Sigmoid colon (tissue), 6 donors: ENCODE measurements at regions not wholly inside any gene's neighbourhood (a gene's known extent, or its start where the extent isn't known, plus 50 kb on each side); places are given as distances from the start of the nearest gene placed in this dataset.

ENCODE experiments used
- DNase-seq: peaks from one replicate; pipeline ENCODE4 v3.0.0-alpha.2; 2019
- H3K27ac ChIP-seq, 4 donors: fragments of 200-600 bp; sonication (generic); one replicate each; pipeline ENCODE4 v1.5.1; 2016 to 2019; ENCODE audit warnings: mild to moderate bottlenecking in 1 of 4
- H3K27me3 ChIP-seq, 3 donors: fragments of 200-600 bp; sonication (generic); one replicate each; pipeline ENCODE4 v1.5.1; 2019; ENCODE audit warnings: mild to moderate bottlenecking in 1 of 3
- H3K36me3 ChIP-seq, 4 donors: fragments of 200-600 bp; sonication (generic); one replicate each; pipeline ENCODE4 v1.5.1; 2016 to 2019
- H3K4me1 ChIP-seq, 4 donors: fragments of 200-600 bp; sonication (generic); one replicate each; pipeline ENCODE4 v1.5.1; 2017 to 2019
- H3K4me3 ChIP-seq, 4 donors: fragments of 200-600 bp; sonication (generic); one replicate each; pipeline ENCODE4 v1.5.1; 2017 to 2019; ENCODE audit warnings: mild to moderate bottlenecking in 2 of 4, moderate library complexity in 1 of 4
- H3K9me3 ChIP-seq, 4 donors: fragments of 200-600 bp in 3 of 4; sonication (generic) in 3 of 4; one replicate each; pipeline versions ENCODE4 v1.5.1 to v1.6.1; 2013 to 2019
- CTCF ChIP-seq, 4 experiments: fragments of 450-650 bp in 3 of 4; fragments of 200-600 bp in 1 of 4; IDR thresholded peaks; one replicate each; pipeline ENCODE4 v1.5.1; 2016 to 2019; ENCODE audit warnings: antibody characterized with exemption in 4 of 4, mild to moderate bottlenecking in 3 of 4, moderate library complexity in 2 of 4
- EP300 ChIP-seq, 4 donors: sonication (generic); formaldehyde crosslinking; IDR thresholded peaks; one replicate each; pipeline ENCODE4 v1.6.1; 2017; ENCODE audit warnings: antibody characterized with exemption in 4 of 4
- POLR2A ChIP-seq, 2 donors: fragments of 450-650 bp; IDR thresholded peaks; one replicate each; pipeline ENCODE4 v1.6.1; 2016; ENCODE audit warnings: antibody characterized with exemption in 2 of 2, mild to moderate bottlenecking in 2 of 2, moderate library complexity in 2 of 2
- POLR2AphosphoS5 ChIP-seq, 4 donors: sonication (generic); formaldehyde crosslinking; IDR thresholded peaks; one replicate each; pipeline ENCODE4 v1.6.1; 2017; ENCODE audit warnings: antibody characterized with exemption in 4 of 4
- WGBS, 2 donors: extraction: QIAGEN DNeasy Blood & Tissue Kit; methylation state at CpG; one replicate each; pipeline ENCODE4 v1.1.7; 2013; 5-methylcytosine and 5-hydroxymethylcytosine counted together
- intact Hi-C: fragments of 100-400 bp; cut with DNase I; formaldehyde crosslinking; loops from one replicate; pipeline ENCODE4 v1.15.1; 2023
- donor health status: healthy with polysubstance abuse.
- donor health status: healthy.

GRCh38 chr6:91761621-91762020, 1174.7 kb upstream of the MAP3K7 start:
- intact Hi-C loops, result no loop called here
- Histone ChIP-seq H3K27me3 (no peaks in the 10 kb centered on the region), H3K9me3 (no peaks in the 10 kb centered on the region), H3K4me1 (no peaks in the 10 kb centered on the region), H3K27ac (no peak overlapping the region), H3K4me3 (no peak overlapping the region), H3K36me3 (no peaks in the 10 kb centered on the region)
- TF ChIP-seq POLR2AphosphoS5 (IDR thresholded peaks at IDR 0.05) (no peak), POLR2A (IDR thresholded peaks at IDR 0.05) (no peak)
- no peak for DNase-seq
- 11 to 51% methylated on average over 1 of the region's 1 CpG for WGBS, 2 donors

DNA sequence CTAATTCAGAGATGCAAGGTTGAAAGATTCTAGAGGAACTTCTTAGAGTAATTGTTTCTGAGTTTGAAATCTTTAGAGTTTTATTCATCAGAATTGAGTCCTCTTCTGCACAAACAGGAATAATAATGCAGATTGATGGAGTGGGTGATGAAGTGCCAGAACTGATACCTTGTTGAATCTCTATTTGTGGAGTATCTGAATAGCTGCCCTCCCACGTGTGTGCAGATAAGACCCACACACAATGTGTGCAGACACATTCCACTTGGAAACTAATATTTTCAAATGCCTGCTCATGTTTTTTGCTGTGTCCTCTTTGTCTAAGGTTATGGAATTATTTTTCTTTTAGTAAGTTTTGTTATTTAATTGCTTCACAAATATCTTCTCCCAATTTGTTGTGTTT, 1167.8 kb upstream of the MAP3K7 start:
- Histone ChIP-seq H3K27ac (no peak overlapping the region), H3K4me3 (no peak overlapping the region), H3K4me1 (no peaks in the 10 kb centered on the region), H3K9me3 (no peaks in the 10 kb centered on the region), H3K36me3 (no peaks in the 10 kb centered on the region), H3K27me3 (no peaks in the 10 kb centered on the region)
- WGBS, 2 donors, result 56 to 74% methylated on average over 1 of the region's 1 CpG
- DNase-seq, result no peak
- intact Hi-C loops, result no loop called here
- TF ChIP-seq EP300 (IDR thresholded peaks at IDR 0.05), result no peak
- TF ChIP-seq POLR2AphosphoS5 (IDR thresholded peaks at IDR 0.05), result no peak
- no peak for TF ChIP-seq CTCF (IDR thresholded peaks at IDR 0.05)
- TF ChIP-seq POLR2A (IDR thresholded peaks at IDR 0.05), result no peak

- intact Hi-C loops, result no loop called here
- Histone ChIP-seq H3K27ac (no peak overlapping the region), H3K9me3 (no peaks in the 10 kb centered on the region), H3K4me1 (no peaks in the 10 kb centered on the region), H3K4me3 (no peak overlapping the region), H3K27me3 (no peaks in the 10 kb centered on the region), H3K36me3 (no peaks in the 10 kb centered on the region)
- no peak for TF ChIP-seq CTCF (IDR thresholded peaks at IDR 0.05)
- no peak for TF ChIP-seq POLR2AphosphoS5 (IDR thresholded peaks at IDR 0.05)
- no peak for DNase-seq
- WGBS, 2 donors, result 61 to 85% methylated on average over 6 of the region's 6 CpGs
Measured at GRCh38 chr6:91751526-91751925, 1164.7 kb upstream of the MAP3K7 start.

DNA sequence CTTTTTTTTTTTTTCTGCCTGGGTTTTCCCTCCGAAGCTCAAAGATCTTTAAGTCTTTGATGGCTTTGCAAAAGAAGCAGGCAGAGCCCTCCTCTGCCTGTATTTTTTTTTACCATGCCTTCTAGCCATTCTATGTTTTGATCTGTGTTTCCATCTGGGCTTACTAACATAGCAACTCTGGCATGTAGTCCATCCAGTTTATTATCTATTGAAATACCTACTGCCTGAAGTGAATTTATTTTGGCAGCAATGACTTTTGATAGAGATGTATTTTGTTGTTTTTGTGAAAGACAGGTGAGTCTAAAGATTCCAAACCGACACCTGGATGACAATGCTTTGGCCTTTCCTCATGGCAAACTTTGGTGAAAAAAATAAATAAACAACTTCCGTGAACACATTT, 1157.7 kb upstream of the MAP3K7 start:
- DNase-seq, result no peak
- no peaks in the 10 kb centered on the region for H3K36me3 ChIP-seq
- H3K4me3 ChIP-seq, result no peak overlapping the region
- no peak for TF ChIP-seq EP300 (IDR thresholded peaks at IDR 0.05)
- no peak for TF ChIP-seq POLR2AphosphoS5 (IDR thresholded peaks at IDR 0.05)
- TF ChIP-seq CTCF (IDR thresholded peaks at IDR 0.05), result no peak
- no peak for TF ChIP-seq POLR2A (IDR thresholded peaks at IDR 0.05)
- no peak overlapping the region for H3K27ac ChIP-seq
- no peaks in the 10 kb centered on the region for H3K9me3 ChIP-seq
- intact Hi-C loops, result no loop called here
- no peaks in the 10 kb centered on the region for H3K27me3 ChIP-seq
- WGBS, 2 donors, result 39 to 75% methylated on average over 3 of the region's 3 CpGs
- H3K4me1 ChIP-seq, result no peaks in the 10 kb centered on the region

GRCh38 chr6:91743756-91744155, 1156.9 kb upstream of the MAP3K7 start:
- Histone ChIP-seq H3K9me3 (no peaks in the 10 kb centered on the region), H3K4me1 (no peaks in the 10 kb centered on the region), H3K27me3 (no peaks in the 10 kb centered on the region), H3K4me3 (no peak overlapping the region), H3K36me3 (no peaks in the 10 kb centered on the region), H3K27ac (no peak overlapping the region)
- TF ChIP-seq POLR2A (IDR thresholded peaks at IDR 0.05), result no peak
- no peak for TF ChIP-seq CTCF (IDR thresholded peaks at IDR 0.05)
- TF ChIP-seq POLR2AphosphoS5 (IDR thresholded peaks at IDR 0.05), result no peak
- no peak for TF ChIP-seq EP300 (IDR thresholded peaks at IDR 0.05)
- DNase-seq, result no peak
- 67 to 77% methylated on average over 2 of the region's 2 CpGs for WGBS, 2 donors
- intact Hi-C loops, result no loop called here
